Activated CD8-positive, alpha-beta memory T cell treated with anti-CD3 and anti-CD28 coated beads, Interleukin-2, amount 50 U/mL, for 48 hours (primary cell): ENCODE measurements at regions not wholly inside any gene's neighbourhood (a gene's known extent, or its start where the extent isn't known, plus 50 kb on each side); places are given as distances from the start of the nearest gene placed in this dataset.
"Not testable (repeated sequence)": the region's sequence is repeated elsewhere in the genome, so short reads cannot be mapped to it uniquely, and the experiment has no call there.

Experiments
- DNase-seq: peaks from one replicate; pipeline ENCODE4 v3.0.0-alpha.2; 2020

- no peak for DNase-seq
Measured at GRCh38 chr4:14399848-14400247, 602.4 kb upstream of the CPEB2 start.

- no peak for DNase-seq
Measured at GRCh38 chr4:14400307-14400706, 602.0 kb upstream of the CPEB2 start.

DNA sequence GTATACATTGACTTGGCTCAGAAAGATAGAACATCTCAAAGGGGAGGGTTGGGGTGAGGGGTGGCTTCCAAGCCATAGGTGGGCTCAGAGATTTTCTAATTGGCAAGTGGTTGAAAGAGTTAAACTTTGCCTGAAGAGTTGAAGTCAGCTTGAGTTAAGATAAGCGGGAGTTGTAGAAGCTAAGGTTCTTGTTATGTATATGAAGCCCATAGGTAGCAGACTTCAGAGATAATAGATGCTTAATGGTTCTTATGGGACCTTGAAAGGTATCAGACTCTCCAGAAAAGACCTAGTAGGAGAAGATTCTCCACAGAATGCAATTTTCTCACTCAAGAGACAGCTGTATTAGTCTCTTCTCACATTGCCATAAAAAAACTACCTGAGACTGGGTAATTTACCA, 599.1 kb upstream of the CPEB2 start:
- DNase-seq, result no peak

GRCh38 chr4:14404730-14405129, 597.6 kb upstream of the CPEB2 start:
- DNase-seq, result no peak

GRCh38 chr4:14410516-14410915, 591.8 kb upstream of the CPEB2 start:
- DNase-seq, result no peak

- no peak for DNase-seq
Measured at GRCh38 chr4:14415146-14415545, 587.1 kb upstream of the CPEB2 start.

GRCh38 chr4:14419516-14419915, 582.8 kb upstream of the CPEB2 start:
- no peak for DNase-seq

DNA sequence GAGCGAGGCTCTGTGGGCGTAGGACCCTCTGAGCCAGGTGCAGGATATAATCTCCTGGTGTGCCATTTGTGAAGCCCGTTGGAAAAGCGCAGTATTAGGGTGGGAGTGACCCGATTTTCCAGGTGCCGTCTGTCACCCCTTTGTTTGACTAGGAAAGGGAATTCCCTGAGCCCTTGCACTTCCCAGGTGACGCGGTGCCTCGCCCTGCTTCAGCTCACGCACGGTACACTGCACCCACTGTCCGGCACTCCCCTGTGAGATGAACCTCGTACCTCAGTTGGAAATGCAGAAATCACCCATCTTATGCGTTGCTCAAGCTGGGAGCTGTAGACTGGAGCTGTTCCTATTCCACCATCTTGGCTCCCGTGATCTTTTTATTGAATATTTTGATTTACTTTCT, 576.0 kb upstream of the CPEB2 start:
- DNase-seq, result not testable (repeated sequence)

DNA sequence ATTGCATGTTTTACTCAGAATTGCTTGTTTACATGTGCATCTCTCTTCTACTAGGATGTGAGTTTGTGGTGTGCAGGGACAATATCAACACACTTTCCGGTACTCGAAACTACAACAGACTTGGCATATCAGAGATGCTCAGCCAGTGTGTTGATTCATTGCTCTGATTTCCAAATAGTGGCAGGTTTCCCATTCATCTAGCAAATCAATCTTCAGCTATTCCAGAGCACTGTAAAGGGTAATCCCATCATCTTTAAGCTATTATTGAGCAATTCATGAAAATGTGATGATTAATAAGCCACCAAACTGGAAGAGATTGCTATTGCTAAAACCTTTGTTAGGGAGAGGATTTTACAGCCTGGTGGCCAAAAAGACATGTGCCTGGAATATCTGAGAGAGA, 574.2 kb upstream of the CPEB2 start:
- no peak for DNase-seq

GRCh38 chr4:14431155-14432134, 570.8 kb upstream of the CPEB2 start:
- no peak for DNase-seq

- DNase-seq, result no peak
Measured at GRCh38 chr4:14434483-14434882, 567.8 kb upstream of the CPEB2 start.

DNA sequence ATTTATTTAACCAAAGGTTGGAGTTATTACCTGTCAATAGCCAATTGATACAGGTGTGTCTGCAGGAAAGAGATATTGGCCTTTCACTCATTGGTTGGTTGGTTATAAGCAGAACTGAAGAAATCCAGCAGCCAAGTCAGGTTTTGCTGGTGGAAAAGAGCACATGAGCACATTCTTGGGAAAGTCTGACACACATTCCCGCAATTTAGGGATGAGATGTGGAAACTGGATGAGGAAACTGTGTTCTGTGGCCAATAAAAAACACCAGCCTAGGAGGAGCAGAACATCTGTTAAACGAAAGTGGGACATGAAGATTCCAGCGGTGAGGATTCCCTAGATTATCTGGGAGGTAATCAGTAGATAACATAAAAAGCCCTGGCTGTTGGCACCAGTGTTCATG, 567.4 kb upstream of the CPEB2 start:
- DNase-seq, result no peak

DNA sequence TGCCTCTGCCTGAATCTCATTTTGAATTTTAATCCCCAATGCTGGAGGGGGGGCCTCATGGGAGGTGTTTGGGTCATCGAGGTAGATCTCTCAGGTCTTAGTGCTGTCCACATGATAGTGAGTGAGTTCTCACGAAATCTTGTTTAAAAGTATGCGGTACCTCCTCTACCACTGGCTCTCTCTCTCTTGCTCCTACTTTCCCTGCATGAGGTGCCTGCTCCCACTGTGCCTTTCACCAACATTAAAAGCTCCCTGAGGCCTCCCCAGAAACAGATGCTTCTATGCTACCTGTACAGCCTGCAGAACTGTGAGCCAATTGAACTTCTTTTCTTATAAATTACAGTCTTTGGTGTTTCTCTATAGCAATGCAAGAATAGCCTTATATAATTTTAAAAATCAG, 560.7 kb upstream of the CPEB2 start:
- DNase-seq, result no peak

DNA sequence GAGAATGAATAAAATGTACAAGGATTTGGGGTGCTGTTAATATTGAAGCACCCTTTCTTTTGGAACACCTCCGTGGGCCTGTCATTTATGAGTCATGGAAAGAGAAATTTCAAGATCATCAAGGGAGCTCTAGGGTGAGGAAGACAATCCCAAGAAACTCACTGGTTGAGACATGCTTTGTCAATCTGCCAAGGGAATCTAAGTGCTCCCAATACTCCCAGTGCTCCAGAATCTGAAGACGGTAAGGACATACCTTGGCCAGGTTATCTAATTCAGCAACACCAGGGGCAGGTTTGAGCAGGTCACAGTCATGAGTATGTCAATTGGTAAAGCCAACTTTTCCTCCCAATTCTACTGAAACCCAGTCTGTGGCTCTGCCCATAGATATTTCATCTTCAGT, 556.4 kb upstream of the CPEB2 start:
- DNase-seq, result no peak

- no peak for DNase-seq
Measured at GRCh38 chr4:14446311-14446710, 556.0 kb upstream of the CPEB2 start.

DNA sequence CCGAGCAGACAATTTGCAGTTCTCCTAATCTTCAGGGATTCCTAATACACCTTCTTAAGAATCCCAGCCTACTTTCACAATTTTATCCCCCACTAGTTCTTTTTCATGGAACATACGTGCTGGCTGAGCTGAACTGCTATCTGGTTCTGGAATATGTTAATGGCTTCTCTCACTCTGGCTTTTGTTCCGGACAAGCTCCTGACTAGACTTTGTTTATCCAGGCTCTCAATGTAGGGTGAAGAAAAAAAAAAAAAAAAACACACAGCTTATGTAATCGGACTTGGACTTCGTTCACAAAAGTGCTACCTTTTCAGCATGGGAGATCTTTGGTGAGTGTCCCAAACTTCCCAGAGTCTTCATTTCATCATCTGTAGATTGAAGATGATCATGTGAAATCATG, 555.4 kb upstream of the CPEB2 start:
- no peak for DNase-seq

GRCh38 chr4:14449308-14449707, 553.0 kb upstream of the CPEB2 start:
- DNase-seq, result no peak

DNA sequence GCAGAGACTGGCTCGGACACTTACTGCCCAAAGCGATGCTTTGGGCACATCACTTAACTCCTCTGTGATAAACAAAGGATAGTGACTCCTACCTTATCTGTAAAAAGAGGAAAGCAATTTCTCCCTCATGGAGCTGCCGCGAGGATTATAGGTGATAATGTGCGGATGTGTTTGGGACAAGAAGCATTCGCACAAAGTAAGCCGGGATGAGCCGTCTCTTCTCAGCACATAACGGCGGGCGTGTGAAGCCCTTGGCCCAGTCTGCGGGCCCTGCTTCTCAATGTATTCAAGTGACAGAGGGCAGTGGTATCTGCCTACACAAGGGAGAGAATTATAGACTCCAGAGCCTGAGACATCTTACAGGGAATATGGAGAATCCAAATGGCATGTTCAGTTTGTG, 550.3 kb upstream of the CPEB2 start:
- no peak for DNase-seq

DNA sequence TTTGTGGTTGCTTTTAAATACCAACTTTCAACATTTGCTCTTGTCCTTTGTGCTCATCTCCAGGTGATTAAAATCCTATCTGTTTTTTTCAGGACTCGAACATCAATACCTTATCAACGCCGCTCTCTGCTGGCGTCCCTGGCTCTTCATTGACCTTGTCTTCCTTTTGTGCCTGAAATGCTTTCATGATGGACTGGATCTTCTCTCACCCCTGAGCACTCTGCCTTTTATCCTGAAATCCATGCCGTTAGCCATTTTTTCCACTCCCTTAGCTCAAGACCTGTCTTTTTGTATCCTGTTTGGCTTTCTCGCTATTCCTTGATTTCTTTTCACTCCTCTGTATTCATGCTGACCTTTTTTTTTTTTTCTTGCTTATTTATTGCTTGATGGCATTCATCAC, 549.5 kb upstream of the CPEB2 start:
- DNase-seq, result no peak

DNA sequence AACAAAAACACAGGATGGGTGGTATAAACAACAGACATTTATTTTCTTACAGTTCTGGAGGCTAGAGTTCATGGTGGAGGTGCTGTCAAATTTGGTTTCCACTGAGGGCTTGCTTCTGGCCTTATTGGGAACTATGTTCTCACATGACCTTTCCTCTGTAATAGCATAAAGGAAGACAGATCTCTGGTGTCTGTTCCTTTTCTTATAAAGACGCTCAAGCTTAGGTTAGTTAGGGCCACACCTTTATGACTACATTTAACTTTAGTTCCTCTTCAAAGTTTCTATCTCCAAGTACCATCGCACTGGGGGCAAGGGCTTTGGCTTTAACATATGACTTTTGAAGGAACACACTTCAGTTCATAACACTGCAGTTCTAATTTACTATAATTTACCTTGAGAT, 543.8 kb upstream of the CPEB2 start:
- no peak for DNase-seq

DNA sequence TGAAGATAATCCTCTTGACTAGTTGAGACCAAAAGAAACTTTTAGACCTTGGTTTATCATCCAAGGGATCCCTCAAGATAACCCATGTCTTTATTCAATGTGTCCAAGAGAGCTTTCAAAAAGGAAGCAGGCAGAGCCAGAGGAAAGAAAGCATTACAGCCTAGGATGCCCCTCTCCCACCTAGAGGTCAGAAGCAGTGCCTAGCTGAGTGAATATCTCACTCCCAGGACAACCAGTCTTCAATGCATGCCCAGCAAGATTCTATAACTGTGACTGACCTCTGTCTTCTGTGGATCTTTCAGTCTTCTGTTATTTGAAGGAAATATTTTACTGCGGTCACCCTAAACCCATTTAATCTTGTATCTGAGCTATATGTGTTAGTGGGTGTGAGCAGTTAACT, 537.2 kb upstream of the CPEB2 start:
- no peak for DNase-seq

- no peak for DNase-seq
Measured at GRCh38 chr4:14465507-14465906, 536.8 kb upstream of the CPEB2 start.

DNA sequence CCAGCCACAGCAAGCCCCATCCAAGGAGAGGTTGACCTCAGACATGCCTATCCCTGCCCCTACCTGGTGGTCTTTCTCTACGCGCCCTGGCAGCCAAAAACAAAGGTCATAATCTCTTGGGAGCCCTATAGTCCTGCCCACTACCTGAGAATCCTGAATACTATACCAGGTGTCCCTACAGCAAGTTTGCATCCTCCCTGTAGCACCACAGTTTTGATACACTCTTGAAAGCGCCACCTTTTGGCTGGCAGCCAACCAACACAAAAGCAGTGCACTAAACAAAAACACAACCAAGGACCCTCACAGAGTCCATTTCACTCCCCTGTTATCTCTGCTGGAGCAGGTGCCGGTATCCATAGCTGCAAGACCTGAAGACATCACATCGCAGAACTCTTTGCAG, 523.8 kb upstream of the CPEB2 start:
- no peak for DNase-seq

DNA sequence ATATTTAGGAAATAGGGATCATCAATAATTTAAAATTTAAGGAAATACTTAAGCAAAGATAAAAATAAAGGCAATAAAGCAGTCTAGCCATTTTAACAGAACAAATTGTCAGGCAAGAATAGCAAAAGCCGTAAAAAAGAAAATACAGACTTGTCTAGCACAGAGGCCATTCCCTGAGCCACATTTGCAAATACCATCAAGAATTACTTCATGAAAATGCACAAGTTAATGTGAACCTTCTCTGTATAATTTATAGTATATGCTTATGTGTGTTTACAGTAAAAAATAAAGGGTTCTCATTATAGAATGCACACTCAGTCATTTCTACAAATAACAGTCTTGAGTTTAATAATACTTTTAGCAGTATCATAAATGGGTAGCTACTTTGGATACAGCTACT, 505.9 kb upstream of the CPEB2 start:
- no peak for DNase-seq

- no peak for DNase-seq
Measured at GRCh38 chr4:14496969-14497368, 505.3 kb upstream of the CPEB2 start.
